Stimulated activated CD8-positive, alpha-beta memory T cell treated with anti-CD3 and anti-CD28 coated beads, Interleukin-7, amount 100 ng/mL, for 4 hours (primary cell): ENCODE measurements at regions not wholly inside any gene's neighbourhood (a gene's known extent, or its start where the extent isn't known, plus 50 kb on each side); places are given as distances from the start of the nearest gene placed in this dataset.
"Not testable (repeated sequence)": the region's sequence is repeated elsewhere in the genome, so short reads cannot be mapped to it uniquely, and the experiment has no call there.

Experiments
- DNase-seq, 2 donors: peaks; one replicate each; pipeline ENCODE4 v3.0.0-alpha.2; 2020; ENCODE audit warnings: low read depth in 2 of 2

GRCh38 chr6:16040628-16040974, 88.3 kb upstream of the MYLIP start:
- DNase-seq: no peak

- not testable (repeated sequence) for DNase-seq
Observed at GRCh38 chr6:16039892-16040627, 88.8 kb upstream of the MYLIP start.

DNA sequence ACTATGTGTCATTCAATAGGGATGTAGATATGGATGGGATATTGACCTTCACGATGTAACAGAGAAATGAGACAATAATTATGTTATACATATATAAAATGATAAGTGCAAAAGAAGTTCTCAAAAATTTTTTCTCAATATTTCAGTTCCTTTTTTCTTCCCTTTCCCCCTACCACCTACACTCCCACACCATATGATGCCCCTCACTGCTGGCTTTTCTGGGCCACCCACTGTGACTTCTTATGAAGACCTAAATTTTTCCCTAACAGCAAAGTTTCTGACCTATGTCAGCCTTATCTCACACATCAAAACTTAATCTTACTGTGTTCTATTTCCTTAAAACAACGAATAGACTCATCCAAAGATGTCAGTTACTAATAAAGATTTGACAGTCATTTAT, 89.9 kb upstream of the MYLIP start:
- no peak for DNase-seq

DNA sequence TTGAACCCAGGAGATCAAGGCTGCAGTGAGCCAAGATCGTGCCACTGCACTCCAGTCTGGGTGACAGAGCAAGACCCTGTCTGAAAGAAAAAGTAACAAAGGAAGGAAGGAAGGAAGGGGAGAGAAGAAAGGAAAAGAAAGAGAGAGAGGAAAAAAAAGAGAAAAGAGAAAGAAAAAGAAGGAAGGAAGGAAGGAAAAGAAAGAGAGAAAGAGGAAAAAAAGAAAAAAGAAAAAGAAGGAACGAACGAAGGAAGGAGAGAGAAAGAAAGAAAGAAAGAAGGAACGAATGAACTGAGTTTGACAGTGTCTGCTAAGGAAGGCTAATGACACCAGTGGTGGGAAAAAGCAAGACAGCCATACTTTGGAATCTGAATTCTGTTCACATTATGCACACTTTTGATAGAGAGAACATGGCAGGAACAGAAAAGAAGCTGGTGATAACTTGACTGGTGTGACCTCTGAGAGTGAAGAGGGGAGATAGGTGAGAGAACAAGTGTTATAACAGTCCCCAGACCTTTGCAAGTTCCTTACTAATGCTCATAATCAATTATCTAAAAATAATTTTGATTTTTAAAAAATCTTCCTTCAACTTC, 93.3 kb upstream of the MYLIP start:
- no peak for DNase-seq

DNA sequence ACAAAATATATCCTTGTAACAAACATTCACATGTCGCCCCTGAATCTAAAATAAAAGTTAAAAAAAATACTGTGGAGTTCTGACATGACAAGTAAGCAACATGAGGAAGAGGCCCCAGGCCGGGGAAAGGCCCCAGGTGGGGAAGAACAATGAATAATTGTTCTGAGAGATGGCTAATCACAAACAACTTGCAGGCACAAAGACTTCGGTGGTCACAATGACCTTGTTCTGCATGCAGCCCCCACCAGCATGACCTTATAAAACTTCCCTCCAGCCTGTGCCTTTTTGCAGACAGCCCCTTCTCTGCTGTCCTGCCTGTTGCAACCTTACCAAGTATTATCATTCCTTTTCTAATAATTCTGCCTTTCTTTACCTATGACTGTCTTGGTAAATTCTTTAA, 95.7 kb upstream of the MYLIP start:
- no peak for DNase-seq

DNA sequence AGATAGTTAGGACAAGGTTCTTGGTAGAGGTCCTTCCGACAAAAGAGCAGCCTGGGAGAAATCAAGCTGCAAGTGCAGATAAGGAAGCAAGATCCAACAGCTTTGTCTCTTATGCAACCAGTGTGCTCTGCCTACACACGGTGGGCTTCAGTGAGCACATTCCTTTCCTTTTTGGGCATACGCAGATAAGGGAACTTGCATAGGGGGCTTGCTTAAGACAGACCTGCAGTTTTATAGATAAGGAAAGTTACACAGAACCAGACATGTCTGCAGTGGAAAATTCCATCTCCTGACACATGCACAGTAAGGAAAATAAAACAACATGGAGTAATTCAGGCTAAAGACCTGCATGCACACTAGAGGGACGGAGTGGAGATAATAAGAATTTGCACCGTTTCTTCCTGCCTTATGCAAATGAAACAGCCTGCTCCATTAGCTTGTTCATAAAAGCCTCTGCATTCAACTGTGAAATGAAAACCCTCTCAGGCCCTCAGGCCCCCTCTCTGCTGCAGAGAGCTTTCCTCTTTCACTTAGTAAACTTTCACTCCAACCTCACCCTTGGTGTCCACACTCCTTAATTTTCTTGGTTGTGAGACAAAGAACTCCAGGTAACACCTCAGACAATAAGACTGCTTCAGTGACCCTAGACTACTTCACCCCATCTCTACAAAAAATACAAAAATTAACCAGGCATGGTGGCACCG, 97.5 kb upstream of the MYLIP start:
- DNase-seq: no peak

DNA sequence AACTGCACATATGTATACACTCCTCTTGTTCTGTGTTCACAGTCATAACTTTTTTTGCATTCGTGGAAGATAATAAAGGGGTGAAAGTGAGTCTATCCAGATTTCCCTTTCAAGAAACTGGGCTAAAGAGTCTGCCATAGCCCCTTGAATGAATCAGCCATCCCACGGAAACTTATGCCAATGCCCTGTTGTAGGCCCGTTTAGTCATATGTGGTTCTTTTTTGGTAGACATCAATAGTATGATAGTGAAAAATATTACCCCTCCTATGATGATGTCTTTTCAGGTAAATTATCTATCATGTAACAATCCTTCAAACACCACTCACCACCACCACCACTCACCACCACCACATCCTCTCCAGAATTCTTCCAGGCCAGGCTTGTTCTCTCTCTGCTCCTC, 99.9 kb upstream of the MYLIP start:
- DNase-seq: no peak

- no peak for DNase-seq
Observed at GRCh38 chr6:16020259-16020658, 108.6 kb upstream of the MYLIP start.

DNA sequence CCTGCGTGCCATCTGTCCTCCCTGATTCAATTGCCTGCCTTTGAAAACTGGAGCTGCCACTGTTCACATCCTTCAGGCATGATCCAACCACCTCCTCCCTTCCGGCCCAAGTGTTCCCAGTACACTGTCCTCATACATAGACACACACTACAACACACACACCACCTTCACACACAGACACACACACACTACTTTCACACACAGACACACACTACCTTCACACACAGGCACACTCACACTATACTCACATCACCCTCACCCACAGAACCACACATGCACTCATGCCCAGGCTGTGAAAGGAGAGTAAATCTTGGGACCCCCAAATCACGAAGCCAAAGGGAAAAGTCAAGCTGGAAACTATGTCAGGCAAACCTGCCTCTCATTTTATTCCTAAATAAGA, 109.4 kb upstream of the MYLIP start:
- no peak for DNase-seq

DNA sequence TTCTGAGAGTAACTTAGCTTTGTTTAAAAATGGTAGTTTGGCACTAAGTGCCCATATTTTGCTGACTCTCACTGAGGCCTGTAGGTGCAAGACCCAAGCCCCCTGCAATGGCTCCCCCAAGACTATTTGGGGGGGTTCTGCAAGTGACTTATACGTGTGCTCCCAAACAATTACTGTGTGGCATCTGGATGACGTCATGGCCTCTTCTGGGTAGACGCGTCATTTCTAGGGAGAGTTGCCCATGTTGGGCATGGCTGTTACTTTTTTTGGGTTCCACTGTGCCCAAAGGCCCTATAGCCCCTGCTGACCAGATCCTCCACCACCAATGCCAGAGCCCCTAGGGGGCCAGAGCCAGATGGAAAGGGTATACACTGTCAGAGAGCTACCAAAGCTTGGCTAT, 110.3 kb upstream of the MYLIP start:
- DNase-seq: no peak

DNA sequence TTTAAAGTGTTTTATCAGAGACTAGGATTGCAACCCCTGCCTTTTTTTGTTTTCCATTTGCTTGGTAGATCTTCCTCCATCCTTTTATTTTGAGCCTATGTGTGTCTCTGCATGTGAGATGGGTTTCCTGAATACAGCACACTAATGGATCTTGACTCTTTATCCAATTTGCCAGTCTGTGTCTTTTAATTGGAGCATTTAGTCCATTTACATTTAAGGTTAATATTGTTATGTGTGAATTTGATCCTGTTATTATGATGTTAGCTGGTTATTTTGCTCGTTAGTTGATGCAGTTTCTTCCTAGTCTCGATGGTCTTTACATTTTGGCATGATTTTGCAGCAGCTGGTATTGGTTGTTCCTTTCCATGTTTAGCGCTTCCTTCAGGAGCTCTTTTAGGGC, 114.6 kb upstream of the MYLIP start:
- not testable (repeated sequence) for DNase-seq

DNA sequence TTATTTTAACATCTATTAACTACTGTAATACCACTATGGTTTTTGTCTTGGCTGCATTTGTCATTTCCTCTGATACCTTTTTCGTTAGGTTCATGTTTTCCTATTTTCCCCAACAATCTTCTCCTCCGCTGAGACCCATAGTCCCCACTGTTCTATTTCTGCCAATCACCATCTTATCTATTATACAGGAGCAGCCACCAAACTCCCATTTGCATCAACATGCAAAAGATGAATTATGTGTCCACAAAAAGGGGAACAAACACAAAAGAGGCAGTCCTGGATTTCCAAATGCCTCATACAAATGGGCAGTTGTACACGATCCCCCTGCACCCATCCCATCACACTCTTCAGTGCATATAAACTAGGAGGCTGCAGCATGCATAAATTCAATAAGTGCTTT, 121.7 kb upstream of the MYLIP start:
- DNase-seq: no peak

- DNase-seq: no peak
Observed at GRCh38 chr6:16006681-16007080, 122.2 kb upstream of the MYLIP start.

DNA sequence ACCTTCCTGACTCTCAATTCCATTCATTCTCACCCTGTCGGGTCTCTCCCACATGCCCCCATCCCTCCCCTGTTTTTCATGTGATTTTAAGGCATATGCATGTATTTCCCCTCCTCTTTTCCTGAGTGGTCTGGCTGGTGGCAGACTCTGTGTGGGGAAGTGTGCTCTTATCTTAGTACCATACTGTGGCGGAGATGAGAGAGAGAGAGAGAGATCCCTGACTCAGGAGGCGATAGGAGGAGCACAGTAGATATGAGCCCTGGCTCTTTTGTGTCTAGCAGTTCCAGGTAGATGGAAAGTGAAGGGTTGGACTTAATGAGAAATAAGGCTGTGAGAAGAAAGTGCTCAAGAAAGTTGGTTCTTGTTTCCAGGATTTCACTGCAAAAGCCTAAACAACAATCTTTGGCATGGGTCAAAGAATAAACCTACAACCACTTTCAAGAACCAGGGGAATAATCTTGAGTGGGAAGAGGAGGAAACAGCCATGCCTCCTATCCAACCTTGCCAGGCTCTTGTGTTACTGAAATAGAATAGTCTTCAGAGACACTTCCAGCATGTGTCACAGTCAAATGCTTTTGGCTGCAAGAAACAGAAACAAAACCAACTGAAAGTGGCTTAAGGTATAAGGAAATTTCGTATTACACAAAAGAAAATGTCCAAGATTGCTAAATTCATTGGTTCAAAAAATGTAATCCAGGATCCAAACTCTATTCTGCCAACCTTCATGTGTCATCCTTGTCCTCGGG, 123.8 kb upstream of the MYLIP start:
- no peak for DNase-seq

GRCh38 chr6:16003197-16003491, 125.7 kb upstream of the MYLIP start:
- no peak for DNase-seq

GRCh38 chr6:16002332-16003196, 126.3 kb upstream of the MYLIP start:
- no peak for DNase-seq

DNA sequence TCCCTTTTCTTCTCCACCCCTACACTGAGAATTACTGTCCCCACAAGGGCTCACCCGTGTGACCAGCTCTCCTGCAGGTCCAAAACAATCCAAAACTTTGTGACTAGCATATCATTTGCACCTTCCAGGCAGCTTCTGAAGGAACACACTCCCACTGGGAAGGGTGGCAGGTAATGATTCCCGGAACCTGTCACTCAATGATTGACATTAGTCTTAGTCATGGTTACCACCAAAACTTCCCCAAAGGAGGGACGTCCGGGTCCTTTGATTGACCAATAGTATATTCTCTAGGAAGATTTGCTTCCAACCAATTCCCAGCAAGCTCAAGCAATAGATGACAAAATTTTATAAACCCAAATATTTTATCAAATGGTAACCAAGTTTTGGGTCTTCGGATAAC, 127.7 kb upstream of the MYLIP start:
- DNase-seq: no peak

GRCh38 chr6:15999201-15999600, 129.7 kb upstream of the MYLIP start:
- DNase-seq: no peak

DNA sequence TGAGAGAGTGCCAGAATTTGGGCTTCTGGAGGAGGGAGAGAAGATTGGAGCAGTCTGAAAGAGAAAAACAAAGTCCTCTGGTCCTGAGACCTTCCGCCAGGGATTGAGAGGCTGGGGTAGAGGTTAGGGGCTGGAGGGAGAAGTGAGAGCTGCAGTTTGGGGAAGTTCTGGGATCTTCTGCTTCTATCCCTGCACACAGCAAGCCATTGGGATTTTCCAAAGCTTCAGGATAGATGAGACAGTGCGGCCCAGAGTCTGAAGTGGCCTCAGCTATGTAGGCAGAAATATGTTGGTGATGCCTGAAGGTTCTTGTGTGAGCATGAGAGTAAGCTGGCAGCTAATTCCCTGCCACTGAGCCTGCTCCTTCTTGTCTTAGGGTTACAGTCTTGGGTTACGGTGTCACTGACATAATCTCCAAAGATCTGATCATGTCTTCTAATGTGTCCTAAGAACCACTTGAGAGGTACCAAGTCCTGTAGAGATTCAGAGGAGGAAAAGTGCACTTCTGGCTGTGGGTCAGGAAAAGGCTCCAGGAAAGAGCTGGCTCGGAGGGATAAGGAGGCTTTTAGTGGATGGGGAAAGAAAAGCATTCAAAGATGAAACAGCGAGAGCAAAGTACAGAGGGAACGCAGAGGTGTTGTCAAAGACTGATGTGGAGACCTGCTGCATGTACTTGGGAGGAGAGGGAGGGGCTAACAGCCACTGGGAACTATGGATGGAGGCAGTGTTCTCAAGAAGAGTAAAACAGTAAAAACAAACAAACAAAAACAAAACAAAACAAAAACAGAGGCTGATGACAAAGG, 131.1 kb upstream of the MYLIP start:
- DNase-seq: no peak

DNA sequence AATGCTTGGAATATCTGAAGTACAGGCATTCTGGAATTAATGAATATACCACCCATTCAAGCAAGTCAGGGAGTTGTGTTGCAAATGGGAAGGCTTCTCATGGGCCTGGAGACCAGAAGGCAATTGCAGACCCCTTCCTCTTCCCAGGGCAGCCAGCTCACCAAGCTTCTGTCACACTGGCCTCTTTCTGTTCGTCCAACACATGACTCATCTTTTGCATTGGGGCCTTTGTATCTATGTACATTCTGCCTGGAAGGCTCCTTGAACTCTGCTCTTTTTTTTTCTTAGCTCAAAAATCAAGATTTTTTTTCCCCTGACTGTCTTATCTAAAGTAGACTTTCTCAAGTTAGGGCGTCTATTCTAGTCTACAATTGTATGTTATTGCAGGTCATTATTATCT, 132.9 kb upstream of the MYLIP start:
- DNase-seq: no peak

DNA sequence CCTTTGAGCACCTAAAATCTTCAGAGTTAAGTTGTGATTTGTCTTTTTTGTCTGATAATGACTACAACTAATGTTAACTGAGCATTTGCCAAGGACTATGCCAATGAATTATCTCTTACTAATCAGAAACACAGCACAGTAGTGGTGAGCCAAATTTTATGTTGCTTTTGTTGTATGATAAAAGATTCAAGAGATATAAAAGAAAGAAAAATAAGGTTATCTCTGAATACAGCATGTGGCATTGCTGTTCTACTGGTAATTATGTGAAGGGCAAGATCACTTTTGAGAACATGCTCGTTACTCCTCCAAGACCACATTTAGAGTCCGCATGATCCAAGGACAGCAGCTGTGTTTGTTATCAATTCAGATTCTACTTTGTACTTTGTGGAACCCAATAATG, 133.4 kb upstream of the MYLIP start:
- no peak for DNase-seq
